DND-41 (cell line): ENCODE measurements at regions not wholly inside any gene's neighbourhood (a gene's known extent, or its start where the extent isn't known, plus 50 kb on each side); places are given as distances from the start of the nearest gene placed in this dataset.
"Not testable (repeated sequence)": the region's sequence is repeated elsewhere in the genome, so short reads cannot be mapped to it uniquely, and the experiment has no call there.

Source experiments
- ATAC-seq: fragments of 200-7000 bp; cut with Tn5 transposase; 3 replicates; pipeline ENCODE4 v1.9.1; 2021; ENCODE audit warnings: low read depth; ENCODE audit not compliant: insufficient read depth
- DNase-seq: peaks from one replicate; pipeline ENCODE4 v3.0.0-alpha.2; 2020
- H2AFZ ChIP-seq: 2 replicates; pipeline ENCODE4 v1.6.0; 2012; ENCODE audit warnings: low read depth, low read length
- H3K27ac ChIP-seq: 2 replicates; pipeline ENCODE4 v1.5.1; 2012; ENCODE audit warnings: low read length, inconsistent platforms
- H3K27me3 ChIP-seq: fragments of 200-600 bp; sonication (generic); 2 replicates; pipeline ENCODE4 v1.6.0; 2012; ENCODE audit warnings: low read length, mild to moderate bottlenecking, inconsistent platforms; ENCODE audit not compliant: insufficient read depth, poor library complexity
- H3K36me3 ChIP-seq: 2 replicates; pipeline ENCODE4 v1.5.1; 2012; ENCODE audit warnings: low read length, inconsistent platforms; ENCODE audit not compliant: insufficient read depth
- H3K4me1 ChIP-seq: 2 replicates; pipeline ENCODE4 v1.5.1; 2012; ENCODE audit warnings: mild to moderate bottlenecking, low read length; ENCODE audit not compliant: insufficient read depth
- H3K4me2 ChIP-seq: 2 replicates; pipeline ENCODE4 v1.6.0; 2012; ENCODE audit warnings: mild to moderate bottlenecking, moderate library complexity, low read length, inconsistent platforms; ENCODE audit not compliant: insufficient read depth
- H3K4me3 ChIP-seq, 2 experiments: fragments of 200-600 bp in 1 of 2; shearing (Covaris generic) in 1 of 2; 2 replicates each; pipeline ENCODE4 v1.5.1; 2012 to 2016; ENCODE audit warnings: inconsistent platforms in 2 of 2, low read length in 2 of 2, mild to moderate bottlenecking in 2 of 2, low read depth in 1 of 2, moderate library complexity in 1 of 2
- H3K79me2 ChIP-seq: 2 replicates; pipeline ENCODE4 v1.6.0; 2012; ENCODE audit warnings: low read length, inconsistent platforms; ENCODE audit not compliant: insufficient read depth
- H3K9ac ChIP-seq: 2 replicates; pipeline ENCODE4 v1.6.0; 2012; ENCODE audit warnings: low read depth, mild to moderate bottlenecking, inconsistent platforms, low read length, moderate library complexity
- H3K9me3 ChIP-seq: 2 replicates; pipeline ENCODE4 v1.5.1; 2012; ENCODE audit warnings: low read length, moderate library complexity, mild to moderate bottlenecking, inconsistent platforms; ENCODE audit not compliant: insufficient read depth, severe bottlenecking
- H4K20me1 ChIP-seq: 2 replicates; pipeline ENCODE4 v1.6.0; 2012; ENCODE audit warnings: low read length; ENCODE audit not compliant: insufficient read depth
- EZH2 ChIP-seq: IDR thresholded peaks from 3 replicates; pipeline ENCODE4 v1.6.1; 2012; ENCODE audit warnings: borderline replicate concordance, low read depth, mild to moderate bottlenecking, moderate library complexity, low read length, inconsistent platforms; ENCODE audit not compliant: severe bottlenecking
- TF ChIP-seq, protein P1 (sequence below): IDR thresholded peaks from 2 replicates; pipeline ENCODE4 v1.5.1; 2012; ENCODE audit warnings: borderline replicate concordance, low read length, moderate library complexity, mild to moderate bottlenecking; ENCODE audit not compliant: poor library complexity, severe bottlenecking; ENCODE audit errors: extremely low read depth

- peaks cover 28% of the 10 kb centered on the region for H3K4me1 ChIP-seq
- peaks cover 21% of the 10 kb centered on the region for H3K9me3 ChIP-seq
- H3K79me2 ChIP-seq = peaks cover 40% of the 10 kb centered on the region
- not testable (repeated sequence) for H4K20me1 ChIP-seq, H3K27me3 ChIP-seq
- peaks cover 30% of the 10 kb centered on the region for H3K36me3 ChIP-seq
- TF ChIP-seq, protein P1, sequence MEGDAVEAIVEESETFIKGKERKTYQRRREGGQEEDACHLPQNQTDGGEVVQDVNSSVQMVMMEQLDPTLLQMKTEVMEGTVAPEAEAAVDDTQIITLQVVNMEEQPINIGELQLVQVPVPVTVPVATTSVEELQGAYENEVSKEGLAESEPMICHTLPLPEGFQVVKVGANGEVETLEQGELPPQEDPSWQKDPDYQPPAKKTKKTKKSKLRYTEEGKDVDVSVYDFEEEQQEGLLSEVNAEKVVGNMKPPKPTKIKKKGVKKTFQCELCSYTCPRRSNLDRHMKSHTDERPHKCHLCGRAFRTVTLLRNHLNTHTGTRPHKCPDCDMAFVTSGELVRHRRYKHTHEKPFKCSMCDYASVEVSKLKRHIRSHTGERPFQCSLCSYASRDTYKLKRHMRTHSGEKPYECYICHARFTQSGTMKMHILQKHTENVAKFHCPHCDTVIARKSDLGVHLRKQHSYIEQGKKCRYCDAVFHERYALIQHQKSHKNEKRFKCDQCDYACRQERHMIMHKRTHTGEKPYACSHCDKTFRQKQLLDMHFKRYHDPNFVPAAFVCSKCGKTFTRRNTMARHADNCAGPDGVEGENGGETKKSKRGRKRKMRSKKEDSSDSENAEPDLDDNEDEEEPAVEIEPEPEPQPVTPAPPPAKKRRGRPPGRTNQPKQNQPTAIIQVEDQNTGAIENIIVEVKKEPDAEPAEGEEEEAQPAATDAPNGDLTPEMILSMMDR = peak; percentile 26
- H3K4me2 ChIP-seq = peak overlapping the region; percentile 75
- H2AFZ ChIP-seq = peak overlapping the region; percentile 83
- H3K4me3 ChIP-seq = peak overlapping the region; percentile 65 to 96; a peak in 3 of 4 replicates
- peak overlapping the region; percentile 98 for H3K27ac ChIP-seq
- DNase-seq = peak; percentile 34
- peak; percentile 3; the same call in 2 of the 3 replicates for ATAC-seq
- H3K9ac ChIP-seq = peak overlapping the region; percentile 94
Measured at GRCh38 chr7:63901204-63901506, 97.5 kb upstream of the ZNF722 start.

DNA sequence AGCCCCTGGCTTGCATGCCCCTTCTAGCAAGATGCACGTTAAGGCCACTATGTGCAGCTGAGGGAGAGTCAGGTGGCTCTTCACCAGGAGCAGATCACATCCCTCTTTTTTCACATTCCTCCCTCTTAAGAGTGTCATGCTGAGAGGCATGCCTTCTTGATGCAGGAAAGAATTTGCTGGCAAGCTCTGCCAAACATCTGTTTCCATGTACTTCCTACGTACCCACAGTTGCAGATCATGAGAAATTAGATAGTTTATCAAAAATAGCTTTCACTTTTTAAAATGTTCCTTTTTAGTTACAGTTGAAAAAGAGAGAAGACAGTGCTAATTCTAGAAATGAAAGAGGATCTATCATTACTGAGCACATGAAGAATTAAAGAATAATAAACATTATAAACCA lies 79.7 kb upstream of the ZNF722 start:
- no peak for DNase-seq
- H4K20me1 ChIP-seq = no peaks in the 10 kb centered on the region
- peaks cover 54% of the 10 kb centered on the region for H3K36me3 ChIP-seq
- H3K27ac ChIP-seq = no peak overlapping the region
- no peak overlapping the region for H2AFZ ChIP-seq
- H3K9me3 ChIP-seq = peaks cover 23% of the 10 kb centered on the region
- peaks cover 20% of the 10 kb centered on the region for H3K4me1 ChIP-seq
- ATAC-seq = no peak
- H3K9ac ChIP-seq = no peak overlapping the region
- no peaks in the 10 kb centered on the region for H3K27me3 ChIP-seq
- no peak for TF ChIP-seq EZH2
- TF ChIP-seq, protein P1 = no peak
- peaks cover 30% of the 10 kb centered on the region; the same call in 1 of the 2 replicates for H3K79me2 ChIP-seq
- no peak overlapping the region for H3K4me2 ChIP-seq
- no peak overlapping the region for H3K4me3 ChIP-seq

- Histone ChIP-seq H3K4me1 (peaks cover 46% of the 10 kb centered on the region), H3K9me3 (peaks cover 13% of the 10 kb centered on the region), H3K4me3 (peak overlapping the region; percentile 47 to 96), H3K79me2 (peaks cover 31% of the 10 kb centered on the region), H3K27ac (peak overlapping the region; percentile 99), H3K9ac (peak overlapping the region; percentile 84), H2AFZ (peak overlapping the region; percentile 80), H3K27me3 (no peaks in the 10 kb centered on the region), H3K4me2 (peak overlapping the region; percentile 98), H3K36me3 (peaks cover 6% of the 10 kb centered on the region), H4K20me1 (no peaks in the 10 kb centered on the region)
- TF ChIP-seq, protein P1 = no peak
- TF ChIP-seq EZH2 = no peak
- ATAC-seq (no peak), DNase-seq (no peak)
Measured at GRCh38 chr7:63925262-63925625, 73.4 kb upstream of the ZNF722 start.
